HuH-7 (cell line): ENCODE measurements at regions not wholly inside any gene's neighbourhood (a gene's known extent, or its start where the extent isn't known, plus 50 kb on each side); places are given as distances from the start of the nearest gene placed in this dataset.
"Not testable (repeated sequence)": the region's sequence is repeated elsewhere in the genome, so short reads cannot be mapped to it uniquely, and the experiment has no call there.

ENCODE experiments used
- DNase-seq: peaks from one replicate; pipeline ENCODE4 v3.0.0; 2011; ENCODE audit warnings: low spot score

DNA sequence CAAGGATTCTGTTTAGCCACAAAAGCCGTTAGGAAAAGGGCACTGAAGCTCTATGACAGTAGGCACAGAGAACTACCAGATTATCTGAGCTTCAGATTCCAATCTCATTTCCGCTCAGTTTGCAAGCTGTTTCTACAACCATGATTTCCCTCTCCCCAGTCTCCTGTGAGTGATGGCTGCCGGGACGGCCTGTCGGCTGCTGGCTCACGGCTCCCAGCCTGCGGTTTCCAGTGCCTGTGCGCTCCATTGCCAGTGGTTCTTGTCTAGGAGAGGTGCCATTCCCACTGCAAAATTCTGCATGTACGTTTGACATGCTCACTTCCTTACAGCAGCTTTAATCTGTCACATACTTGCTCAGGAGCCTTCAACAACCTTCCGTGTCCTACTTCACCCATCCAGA, 429.1 kb upstream of the FRG1 start:
- DNase-seq, result no peak

DNA sequence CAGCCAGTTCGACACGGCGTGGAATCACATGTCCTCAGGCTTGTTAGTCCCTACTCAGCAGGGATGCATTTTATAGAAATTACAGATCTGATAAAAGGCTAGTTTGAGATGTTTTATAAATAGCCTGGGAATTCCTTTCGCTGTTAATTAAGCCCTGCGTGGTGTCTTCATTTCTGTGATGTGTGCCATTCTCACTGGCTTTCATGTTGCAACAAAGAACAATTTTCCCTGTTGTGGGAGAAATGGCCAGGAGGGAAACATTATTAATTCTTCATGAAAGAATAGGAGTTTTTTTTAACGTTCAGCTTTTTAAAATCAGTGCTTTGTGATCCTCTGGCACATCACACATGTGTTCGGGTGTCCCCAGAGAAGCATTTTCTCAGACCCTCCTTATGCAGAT, 427.3 kb upstream of the FRG1 start:
- no peak for DNase-seq

DNA sequence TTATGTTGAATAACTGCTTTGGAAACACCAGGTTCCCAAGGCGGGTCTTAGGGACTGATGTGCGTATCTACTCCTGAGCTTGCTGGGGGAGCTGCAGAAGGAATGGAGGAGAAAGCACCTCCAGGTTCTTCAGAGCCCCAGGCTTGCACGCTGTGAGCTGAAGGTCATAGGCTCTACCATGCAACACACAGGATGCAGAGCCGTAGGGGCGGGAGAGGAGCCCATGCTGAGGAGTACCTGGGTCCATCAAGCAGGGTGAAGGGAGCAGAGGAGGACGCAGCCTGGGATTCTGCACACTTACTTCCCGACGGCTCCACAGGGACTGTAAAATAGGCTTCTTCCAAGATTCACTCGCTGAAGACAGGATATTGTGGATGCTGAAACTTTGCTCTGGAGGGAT, 426.5 kb upstream of the FRG1 start:
- DNase-seq, result no peak

DNA sequence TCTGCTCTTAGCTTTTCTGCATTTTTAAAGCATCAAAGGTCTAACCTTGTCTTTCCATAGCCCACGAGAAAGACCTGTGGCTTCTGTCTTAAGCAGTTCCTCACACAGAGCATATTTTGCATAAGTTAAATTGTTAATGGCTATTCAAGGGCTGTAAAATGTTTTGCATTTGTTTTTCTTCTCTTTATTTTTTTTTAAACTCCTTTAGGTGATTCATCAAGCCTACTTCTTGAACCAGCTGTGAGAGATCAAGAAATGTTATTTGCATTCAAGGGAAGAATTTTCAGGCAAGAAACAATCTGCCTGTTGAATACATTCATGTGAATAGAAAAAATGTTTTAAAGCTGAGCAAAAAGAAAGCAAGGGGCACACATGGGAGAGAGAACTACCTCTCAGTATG, 423.8 kb upstream of the FRG1 start:
- DNase-seq, result no peak

DNA sequence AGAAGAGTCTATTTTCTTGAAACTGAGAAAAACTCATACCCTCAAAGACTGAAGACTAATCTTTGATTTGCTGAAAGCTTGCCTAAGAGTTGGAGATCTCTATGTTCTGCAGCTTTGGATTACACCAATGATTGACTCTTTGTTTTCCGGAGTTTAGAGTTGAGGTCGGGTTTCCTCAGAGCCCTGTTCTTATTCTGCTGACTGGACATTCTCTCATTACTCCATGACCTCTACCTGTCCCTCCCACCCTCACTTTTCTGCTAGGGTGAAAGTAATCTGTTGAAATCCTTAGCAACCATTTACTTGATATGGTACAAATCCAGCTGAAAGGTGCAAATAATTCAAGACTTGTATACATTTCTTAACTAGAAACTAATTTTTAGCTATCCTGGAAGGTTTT, 421.5 kb upstream of the FRG1 start:
- DNase-seq, result no peak

DNA sequence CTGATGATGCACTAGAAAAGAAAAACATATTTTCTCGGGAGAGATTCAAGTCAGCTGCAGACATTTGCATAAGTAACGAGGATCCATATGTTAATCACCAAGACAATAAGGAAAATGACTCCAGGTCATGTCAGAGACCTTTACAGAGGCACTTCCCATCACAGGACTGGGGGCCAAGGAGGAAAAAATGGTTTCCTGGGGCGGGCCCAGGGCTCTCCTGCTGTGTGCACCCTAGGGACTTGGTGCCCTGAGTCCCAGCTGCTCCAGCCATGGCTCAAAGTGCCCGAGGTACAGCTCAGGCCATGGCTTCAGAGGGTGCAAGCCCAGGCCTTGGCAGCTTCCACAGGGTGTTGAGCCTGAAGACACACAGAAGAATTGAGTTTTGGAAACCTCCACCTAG, 415.4 kb upstream of the FRG1 start:
- no peak for DNase-seq

DNA sequence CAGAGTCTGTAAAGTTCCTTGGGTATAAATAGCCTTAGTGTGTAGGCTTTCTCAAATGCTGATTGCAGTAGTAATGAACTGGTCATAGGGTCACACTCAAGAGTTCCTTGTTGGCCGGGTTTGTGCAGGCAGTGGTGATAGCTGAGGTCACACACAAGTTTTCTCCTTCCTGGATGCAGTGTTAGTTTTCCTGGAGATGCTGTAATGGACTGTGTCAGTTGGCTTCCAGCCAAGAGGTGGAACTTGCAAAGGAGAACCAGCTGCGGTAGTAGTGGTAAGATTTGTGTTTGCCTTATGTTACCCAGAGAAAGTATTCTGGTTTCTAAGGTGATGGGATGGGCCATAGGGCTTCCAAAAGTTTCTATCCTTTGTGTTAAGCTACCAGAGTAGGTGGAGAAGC, 409.8 kb upstream of the FRG1 start:
- DNase-seq, result no peak

DNA sequence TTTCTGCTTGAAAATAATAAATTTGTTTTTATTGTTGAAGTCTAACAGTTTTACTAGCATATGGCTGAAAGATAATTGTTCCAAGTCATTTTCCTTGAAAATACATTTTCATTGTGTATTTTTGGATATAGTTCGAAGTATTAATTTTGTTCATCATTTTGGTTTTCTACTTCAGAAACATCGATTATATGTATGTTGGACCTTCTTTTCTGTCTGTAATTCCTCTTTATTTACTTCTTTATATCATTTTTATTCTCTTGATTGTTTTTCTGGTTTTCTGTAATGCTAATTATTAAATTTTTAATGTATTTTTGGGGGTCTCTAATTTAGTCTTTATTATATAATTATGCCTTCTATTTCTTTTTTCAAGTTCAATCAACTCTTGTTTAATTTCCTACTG, 407.1 kb upstream of the FRG1 start:
- DNase-seq, result no peak

DNA sequence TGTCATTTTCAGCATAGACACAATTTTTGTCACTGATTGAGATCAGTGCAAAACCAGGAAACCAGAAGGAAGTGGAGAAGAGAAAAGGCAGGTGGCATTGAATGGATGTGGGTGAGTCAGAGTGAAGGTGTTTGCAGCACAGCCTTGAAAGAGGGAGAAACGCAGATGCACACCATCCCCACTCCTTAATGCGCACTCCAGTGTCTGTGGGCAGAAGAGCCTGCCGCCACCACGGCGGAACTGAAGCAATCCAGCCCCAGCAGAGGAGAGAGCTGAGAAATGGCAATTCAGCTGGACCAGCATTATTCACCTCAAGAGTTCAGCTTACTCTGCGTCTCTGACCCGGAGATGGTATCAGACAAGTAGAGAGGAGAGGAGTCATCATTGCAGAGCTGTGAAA, 393.1 kb upstream of the FRG1 start:
- DNase-seq, result no peak

DNA sequence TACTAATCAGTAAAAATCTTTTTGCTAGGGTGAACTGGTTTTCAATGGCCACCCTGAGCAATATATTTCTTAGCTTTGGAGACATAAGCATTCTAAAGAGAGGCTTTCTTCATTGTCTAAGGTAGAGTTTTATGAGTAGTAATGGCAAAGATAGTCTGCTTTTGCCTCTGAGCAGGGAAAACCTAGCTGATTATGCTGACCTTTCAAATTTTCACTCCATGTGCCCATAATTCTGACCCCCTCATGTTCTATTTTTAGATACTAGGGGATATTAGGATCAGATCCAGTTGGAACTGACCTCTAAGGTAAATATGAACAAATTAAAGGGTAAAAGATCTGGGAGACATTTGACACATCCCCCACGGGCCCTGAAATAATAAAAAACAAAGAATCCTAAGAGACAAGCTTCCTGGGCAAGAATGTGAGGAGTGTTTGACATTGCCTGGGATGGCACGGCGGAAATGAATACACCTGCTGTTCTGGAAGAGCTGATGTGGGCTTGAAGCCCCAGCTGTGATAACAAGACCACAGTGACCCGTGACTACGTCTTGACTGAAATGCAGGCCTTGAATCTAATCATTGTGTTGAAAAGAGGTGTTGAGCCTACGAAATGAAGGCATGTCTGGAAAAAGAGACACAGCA, 392.1 kb upstream of the FRG1 start:
- no peak for DNase-seq

DNA sequence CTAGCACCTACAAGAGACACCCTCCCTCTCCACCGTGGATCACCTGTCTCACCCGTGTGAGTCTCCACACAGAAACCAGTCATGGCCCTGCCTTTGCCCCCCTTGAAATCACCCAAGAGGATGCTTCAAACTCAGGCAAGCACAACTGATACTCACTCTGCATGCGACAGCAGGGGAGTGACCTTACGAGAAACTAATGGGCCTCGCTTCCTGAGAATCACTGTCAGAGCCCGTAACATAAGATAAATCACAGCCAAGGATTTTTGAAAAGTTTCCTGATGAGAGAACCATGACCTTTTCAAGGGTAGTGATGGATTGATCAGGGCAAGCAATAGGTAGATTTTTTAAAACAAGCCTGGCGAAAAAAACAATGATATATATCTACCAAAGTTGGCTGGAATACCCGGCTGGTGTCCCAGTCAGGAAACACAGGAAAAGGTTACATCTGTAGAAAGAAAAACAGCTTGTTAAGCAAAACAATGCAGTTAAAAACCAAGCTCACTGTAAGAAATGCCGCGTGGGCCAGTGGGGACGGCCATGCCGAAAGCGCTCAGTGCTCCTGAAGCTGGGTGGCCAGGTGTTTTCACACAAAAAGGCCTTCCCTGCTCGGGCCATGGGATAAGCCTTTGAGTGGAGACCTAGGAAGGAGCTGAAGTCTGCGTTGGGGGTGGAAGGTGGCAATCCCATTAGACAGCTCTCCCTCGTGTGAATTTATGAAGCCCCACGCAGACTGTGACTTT, 388.6 kb upstream of the FRG1 start:
- DNase-seq, result not testable (repeated sequence)

DNA sequence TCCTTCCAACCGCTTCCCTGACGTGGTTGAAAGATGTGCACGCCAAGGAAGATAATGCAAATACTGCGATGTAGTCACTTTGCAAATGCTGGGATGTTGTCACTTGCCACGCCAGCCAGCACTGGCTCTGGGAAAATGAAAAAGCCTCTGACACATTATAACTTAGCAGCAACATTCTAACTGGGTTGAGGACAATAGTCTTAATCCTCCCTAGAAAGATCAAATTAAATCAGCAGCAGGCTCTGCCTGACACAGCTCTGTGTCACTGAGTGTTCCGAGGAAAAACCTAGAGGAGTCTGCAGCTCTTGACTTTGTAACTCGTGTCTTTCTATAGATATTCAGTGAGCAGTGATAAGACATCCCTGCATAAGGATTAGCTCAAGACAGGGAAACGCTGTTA, 380.1 kb upstream of the FRG1 start:
- not testable (repeated sequence) for DNase-seq

DNA sequence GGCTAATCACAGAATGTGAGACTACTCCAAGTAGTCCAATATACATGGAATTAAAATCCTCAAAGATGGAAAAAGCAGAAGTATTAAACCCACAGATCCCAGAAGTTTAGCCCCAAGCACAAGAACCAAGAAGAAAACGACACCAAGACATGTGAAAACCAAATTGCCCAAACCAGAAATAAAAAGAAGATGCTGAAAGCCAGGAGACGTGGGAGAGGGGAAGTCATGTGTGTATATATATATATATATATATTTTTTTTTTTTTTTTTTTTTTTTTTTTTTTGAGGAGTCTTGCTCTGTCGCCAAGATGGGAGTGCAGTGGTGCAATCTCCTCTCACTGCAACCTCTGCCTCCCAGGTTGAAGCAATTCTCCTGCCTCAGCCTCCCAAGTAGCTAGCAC, 376.9 kb upstream of the FRG1 start:
- not testable (repeated sequence) for DNase-seq

DNA sequence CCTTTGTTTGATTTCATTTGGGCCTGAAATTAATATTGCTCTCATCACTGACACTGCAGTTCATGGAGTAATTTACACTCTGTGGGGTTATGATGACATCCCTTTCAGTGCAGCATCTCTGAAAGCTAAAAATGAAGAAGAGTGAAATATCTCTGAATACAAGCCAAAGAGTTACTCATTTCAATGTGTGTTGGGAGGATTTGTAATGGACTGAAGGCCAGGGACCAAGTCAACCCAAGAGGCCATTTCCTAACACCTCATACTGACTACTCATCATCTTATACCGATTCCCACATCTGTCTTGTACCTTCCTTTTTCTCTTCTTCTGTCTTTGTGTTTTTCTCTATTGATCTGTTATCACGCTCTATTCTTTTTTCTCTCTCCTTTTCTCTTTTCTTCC, 374.4 kb upstream of the FRG1 start:
- DNase-seq, result not testable (repeated sequence)

DNA sequence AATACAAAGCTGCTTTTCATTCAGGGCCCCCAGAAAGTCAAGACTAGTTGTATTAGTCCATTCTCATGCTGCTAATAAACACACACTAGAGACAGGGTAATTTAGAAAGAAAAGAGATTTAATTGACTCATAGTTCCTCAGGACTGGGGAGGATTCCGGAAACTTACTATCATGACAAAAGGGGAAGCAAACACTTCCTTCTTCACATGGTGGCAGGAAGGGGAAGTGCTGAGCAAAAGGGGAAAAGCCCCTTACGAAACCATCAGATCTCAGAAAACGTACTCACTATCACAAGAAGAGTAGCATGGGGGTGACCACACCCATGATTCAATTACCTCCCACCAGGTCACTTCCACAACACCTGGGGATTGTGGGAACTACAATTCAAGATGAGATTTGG, 373.8 kb upstream of the FRG1 start:
- DNase-seq, result not testable (repeated sequence)

DNA sequence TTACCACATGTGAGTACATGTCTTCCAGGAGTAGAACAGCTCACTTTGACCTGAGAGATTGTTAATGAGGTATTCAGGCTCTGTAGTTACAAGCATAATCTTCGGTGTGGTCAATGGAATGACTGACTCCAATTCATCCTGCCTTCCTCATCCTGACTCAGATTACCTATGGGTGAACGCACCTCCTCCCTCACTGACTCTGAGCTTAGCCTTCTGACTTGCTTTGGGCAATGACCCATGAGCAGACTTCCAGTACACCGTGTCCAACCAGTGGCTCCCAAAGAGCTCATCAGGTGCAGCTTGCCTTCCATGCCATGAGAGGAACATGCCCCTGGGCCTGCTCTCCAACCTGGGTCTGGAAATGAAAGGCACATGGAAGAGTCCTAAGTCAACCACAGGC, 361.0 kb upstream of the FRG1 start:
- not testable (repeated sequence) for DNase-seq

DNA sequence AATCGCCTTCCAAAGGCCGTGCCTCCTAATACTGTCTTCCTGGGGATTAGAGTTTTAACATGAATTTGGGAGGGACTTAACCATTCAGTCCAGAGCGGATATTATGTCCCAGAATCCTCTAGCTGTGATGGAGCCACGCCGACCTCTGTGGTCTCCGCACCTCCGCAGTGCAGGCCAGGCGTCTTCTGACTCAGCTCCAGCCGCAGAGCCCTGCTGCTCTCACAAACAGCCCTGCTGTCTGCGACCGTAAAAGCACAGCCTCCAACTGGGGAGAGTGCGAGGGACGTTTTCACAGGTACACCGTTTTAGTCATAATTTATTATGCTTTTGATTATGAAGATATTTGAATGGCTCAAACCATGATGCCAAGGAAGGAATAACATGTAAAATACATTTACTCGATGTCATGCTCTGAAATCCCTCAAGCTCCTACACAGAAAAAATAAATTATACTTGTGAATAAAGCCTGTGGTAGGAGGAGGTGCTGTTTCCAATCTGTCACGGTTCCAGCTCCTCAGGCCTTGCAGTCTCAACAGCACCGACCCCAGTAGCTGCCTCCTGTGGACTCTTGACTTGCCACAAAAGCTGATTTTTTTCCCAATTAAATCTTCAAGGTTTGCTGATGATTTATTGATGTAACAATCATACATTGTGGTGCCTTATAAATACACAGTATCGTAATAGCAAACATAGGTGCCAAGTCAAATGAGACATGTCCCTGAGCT, 353.6 kb upstream of the FRG1 start:
- DNase-seq, result not testable (repeated sequence)

DNA sequence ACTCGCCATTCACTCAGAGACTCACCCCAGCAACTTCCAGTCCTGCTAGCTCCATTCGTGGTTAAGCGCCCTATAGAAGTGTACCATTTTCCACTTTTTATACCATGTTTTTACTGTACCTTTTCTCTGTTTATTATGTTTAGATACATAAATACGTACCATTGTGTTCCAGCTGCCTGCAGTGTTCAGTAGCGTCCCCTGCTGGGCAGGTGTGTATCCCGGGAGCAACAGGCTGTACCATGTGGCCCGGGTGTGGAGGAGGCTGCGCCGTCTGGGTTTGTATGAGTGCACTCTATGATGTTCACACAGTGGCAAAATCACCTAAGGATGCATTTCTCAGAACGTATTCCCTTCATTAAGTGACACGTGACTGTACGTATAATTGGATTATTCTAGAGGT, 351.5 kb upstream of the FRG1 start:
- DNase-seq, result not testable (repeated sequence)

DNA sequence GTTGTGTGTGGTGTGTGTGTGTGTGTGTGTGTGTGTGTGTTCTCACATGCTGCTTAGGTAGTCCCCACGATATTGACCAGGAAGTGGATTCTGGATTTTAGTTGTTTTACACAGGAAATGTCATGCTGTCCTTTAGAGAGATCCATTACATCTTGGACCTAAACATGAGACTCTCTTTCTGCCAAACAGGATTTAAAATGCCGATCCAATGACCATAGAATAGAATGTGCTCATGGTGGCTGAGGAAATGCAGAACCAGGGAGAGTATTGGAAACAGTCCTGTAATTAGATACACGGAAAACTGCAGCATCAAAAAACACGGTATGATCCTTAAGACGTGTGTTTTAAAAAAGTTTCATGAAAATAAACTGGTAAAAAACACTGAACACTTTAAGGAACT, 347.8 kb upstream of the FRG1 start:
- no peak for DNase-seq

DNA sequence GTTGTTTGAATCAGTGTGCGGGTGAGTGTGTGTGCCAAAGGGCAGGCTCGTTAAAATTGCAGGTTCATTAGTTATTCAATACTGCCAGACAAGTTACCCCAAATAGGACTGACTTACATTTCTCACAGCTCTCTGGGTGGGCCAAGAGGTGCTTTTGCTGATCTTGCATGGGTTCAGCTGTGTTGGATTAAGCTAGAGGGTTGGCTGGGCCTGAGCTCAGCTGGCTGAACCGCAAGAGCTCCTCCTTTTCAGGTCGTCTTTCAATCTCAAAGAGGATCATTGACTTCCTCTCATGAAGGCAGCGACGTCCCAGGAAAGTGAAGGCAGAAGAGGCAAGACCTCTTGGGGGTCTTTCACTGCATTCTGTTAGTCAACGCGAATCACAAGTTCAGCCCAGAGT, 343.3 kb upstream of the FRG1 start:
- no peak for DNase-seq

DNA sequence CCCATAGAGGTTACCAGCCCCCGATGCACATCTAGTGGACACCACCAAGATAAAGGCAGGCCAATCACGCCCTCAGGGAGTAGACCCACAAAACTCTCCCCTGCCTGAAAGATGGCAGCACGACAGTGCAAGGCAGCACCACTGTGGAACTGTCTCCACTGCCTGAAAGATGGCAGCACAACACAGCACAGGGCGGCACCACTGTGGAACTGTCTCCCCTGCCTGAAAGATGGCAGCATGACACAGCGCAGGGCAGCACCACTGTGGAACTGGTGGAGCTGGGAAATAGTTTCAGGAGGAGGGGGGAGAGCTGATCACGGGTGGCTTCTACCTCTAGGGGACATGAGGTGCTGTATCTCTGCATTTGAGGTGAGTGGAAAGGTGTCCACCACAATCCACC, 340.4 kb upstream of the FRG1 start:
- DNase-seq, result no peak

DNA sequence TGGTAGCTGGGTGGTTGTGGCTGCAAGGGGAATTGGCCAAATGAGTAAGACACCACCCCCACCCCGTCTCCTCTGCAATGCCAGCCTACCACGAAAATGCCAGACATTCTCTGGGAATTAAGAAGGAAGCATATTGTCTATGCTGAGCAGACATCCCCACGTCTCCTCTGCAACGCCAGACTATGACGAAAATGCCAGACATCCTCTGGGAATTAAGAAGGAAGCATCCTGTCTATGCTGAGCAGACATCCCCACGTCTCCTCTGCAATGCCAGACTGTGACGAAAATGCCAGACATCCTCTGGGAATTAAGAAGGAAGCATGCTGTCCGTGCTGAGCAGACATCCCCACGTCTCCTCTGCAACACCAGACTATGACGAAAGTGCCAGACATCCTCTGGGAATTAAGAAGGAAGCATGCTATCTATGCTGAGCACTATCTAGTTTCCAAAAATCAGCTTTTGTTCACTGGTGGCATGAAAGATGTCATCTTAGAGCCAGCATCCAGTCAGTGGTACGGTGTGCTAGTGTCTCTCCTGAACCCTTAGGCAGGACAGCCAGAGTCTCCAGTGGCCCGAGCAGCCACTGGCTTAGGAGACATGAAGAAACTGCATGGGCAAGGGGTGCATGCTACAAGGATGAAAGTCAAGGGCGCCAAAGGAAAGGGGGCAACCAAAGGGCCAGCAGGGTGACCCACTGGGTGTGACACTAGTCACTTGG, 339.8 kb upstream of the FRG1 start:
- DNase-seq, result no peak

DNA sequence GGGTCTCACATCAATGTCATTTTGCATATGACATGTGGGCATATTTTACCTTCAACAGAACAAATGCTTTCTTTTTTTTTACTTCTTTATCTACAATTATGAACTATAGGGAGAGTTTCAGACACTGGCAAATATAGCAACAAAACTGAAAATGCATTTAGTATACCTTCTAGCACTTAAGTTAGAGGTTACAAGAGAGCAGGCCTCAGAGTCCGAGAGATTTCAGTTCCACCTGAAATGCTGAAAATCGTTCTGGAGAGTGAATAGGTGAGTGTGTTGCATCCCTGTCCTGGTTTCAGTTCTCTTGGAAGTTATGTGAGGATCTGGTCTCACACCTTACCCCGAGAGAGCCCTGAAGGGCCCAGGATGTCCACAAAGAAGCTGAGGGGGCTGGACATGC, 337.8 kb upstream of the FRG1 start:
- not testable (repeated sequence) for DNase-seq
